HG03378 (cell line): ENCODE measurements at regions not wholly inside any gene's neighbourhood (a gene's known extent, or its start where the extent isn't known, plus 50 kb on each side); places are given as distances from the start of the nearest gene placed in this dataset.
"Not testable (repeated sequence)": the region's sequence is repeated elsewhere in the genome, so short reads cannot be mapped to it uniquely, and the experiment has no call there.

ENCODE experiments used
- ATAC-seq: cut with Tn5 transposase; IDR thresholded peaks from one replicate; pipeline ENCODE4 v1.9.1; 2021; ENCODE audit warnings: mild to moderate bottlenecking, moderate library complexity; ENCODE audit not compliant: unreplicated experiment

DNA sequence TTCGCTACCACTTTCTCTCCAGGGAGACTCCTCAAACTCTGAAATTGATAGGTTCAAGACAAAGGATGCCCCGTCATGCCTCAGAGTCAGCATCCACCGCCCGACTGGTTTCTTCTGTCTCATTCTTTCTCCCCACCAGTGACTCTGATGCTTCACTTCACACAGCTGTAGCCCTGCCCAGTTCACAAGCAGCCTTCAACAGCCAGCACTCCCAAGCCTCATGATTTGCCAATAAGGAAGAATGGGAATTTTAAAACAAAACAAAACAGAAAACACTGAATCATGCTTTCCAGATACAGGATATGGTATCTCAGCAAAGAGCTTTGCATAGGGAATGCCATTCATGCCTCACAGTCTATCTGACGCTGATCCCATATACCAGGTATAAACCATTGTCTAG is 371.2 kb upstream of the RORB start:
- no peak for ATAC-seq

DNA sequence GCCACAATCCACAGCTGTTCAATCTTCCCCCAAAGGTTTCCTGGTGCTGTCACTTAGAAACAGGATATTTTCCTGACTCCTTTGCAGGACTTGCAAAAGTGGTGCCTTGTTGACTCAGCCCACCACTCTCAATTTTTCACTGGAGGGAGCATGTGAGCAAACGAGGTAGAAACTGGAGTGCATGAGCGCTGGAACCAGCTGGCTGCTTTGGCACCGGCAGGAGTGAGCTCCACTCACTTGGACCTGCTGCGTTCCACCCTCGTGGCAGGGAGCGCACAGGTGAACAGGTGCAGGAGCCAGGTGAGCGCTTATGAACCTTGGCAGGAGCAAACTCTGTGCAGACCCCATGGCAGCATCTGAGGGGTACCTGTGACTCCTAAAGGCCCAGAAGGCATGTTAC is 364.1 kb upstream of the RORB start:
- ATAC-seq: no peak

DNA sequence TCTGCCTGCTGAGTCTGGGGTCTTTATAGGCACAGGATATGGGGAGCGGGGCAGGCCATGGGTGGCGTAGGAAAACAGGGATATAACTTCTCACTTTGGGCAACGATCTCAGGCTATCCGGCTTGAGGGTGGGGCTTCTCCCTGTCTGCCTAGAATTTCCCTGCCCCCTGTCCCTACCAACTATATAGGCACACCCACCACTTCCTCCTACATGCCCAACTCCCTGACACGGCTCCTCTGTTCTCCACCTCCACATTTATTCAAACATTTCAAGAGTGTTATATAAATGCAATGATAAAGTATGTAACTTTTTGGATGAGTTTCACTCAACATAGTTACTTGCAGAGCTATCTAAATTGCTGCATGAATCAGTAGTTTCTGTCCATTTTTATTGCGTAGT is 363.2 kb upstream of the RORB start:
- no peak for ATAC-seq

DNA sequence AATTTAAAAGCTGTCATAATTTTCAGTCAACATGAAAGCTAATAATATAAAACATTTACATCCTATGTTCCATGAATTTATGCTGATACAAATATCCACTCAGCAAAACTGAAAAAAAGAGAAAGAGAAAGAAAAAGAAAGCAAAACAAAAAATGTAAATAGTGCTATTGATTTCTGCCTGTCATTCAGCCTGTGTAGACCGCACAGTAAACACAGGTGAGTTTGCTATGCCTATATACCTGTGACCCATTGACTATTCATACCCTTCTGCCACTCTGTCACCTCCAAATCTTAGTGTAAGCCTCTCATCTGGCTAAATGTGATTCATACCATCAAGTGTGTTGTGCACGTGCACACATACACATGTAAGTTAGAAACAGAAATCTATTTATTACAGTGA is 359.0 kb upstream of the RORB start:
- ATAC-seq: no peak

DNA sequence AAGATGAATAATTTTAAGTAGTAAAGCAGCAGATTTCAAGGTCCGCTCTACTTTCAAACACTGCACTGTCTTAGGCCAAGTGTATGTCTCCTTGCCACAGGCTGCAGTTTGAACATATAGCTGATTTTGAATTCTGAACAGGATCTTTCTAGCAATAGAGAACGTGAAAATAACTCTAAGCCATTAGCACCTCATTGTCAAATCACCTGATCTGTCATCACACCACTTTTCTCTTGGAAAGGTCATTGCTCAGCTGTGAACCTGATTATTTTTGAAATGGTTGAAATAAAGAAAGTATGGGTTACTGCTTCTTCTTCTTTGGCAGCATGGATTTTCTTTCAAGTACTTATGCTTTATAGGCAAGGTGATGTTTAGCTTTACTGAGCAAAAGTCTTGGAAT is 357.0 kb upstream of the RORB start:
- ATAC-seq: no peak

DNA sequence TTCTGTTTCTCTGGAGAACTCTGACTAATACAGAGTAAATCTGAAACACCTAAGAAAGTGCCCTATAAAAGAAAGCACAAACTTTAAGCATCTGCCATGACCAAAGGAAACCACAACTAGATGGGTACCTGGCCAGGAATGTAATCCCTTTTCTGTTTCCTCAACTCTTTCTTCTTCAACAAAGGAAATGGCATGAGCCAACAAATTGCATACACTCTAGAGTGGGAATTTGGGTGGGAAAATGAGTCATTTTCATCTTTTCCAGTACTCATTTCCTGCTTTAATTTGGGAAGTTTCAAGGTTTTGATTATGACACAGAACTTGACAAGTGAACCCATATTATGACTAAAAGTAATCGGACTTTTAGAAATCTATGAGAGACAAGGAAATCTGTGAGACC is 349.2 kb upstream of the RORB start:
- ATAC-seq: no peak

DNA sequence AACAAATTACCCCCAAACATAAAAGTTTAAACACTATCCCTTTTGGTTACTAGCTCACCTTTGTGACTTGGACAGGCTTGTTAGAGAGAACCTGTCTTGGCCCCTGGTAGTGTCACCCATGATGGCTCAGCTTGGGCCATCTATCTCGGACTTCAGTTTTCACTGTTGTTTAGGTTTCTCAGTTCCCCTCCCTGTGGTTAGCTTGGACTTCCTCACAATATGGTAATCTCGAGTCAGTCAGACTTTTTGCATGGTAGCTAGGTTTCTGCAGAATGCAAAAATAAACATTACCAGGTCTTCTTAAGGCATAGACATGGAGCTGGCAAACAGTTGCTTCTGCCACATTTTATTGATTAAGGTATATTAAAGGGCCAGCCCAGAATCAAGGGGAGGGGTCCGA is 324.3 kb upstream of the RORB start:
- ATAC-seq: peak; percentile 99

DNA sequence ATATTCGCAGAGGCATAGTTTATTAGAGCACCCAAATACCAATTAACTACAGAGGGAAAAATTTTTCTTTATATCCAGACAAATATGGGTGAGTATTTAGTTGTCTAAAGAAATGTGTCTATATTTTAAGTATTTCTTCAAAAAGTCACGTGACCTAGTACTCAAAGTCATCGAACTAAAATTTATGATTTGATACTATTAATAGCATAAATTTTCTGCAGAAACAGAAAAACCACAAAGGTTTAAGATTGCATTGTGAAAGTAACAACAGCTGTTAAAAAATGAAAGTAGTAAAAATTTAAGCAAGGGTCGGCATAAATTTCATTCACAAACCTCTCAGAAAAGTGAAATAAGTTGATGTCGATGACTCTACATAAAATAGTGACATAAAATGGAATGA is 323.9 kb upstream of the RORB start:
- ATAC-seq: peak; percentile 25

DNA sequence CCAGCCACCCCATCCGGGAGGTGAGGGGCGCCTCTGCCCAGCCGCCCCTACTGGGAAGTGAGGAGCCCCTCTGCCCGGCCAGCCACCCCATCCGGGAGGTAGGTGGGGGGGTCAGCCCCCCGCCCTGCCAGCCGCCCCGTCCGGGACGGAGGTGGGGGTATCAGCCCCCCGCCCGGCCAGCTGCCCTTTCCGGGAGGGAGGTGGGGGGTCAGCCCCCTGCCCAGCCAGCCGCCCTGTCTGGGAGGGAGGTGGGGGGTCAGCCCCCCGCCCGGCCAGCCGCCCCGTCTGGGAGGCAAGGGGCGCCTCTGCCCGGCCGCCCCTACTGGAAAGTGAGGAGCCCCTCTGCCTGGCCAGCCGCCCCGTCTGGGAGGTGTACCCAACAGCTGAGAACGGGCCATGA is 299.4 kb upstream of the RORB start:
- ATAC-seq: not testable (repeated sequence)

DNA sequence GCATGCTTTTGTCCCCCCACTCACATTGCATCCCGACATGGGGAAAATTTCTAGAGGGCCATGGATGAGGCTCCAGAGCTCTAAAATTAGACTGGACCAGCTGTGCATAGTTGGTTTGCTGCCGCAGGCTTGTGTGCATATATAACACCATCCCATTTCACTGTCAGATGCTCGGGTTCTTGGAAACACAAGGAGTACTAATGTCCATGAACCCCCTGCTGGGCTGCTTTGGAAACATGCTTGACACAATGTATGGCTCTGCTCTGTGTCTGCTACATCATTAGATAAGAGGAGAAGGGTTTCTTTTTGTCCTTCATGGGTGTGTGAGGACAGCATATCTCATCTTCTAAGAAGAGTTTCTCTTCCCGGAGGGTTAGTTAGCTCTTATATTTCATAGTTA is 292.1 kb upstream of the RORB start:
- no peak for ATAC-seq

DNA sequence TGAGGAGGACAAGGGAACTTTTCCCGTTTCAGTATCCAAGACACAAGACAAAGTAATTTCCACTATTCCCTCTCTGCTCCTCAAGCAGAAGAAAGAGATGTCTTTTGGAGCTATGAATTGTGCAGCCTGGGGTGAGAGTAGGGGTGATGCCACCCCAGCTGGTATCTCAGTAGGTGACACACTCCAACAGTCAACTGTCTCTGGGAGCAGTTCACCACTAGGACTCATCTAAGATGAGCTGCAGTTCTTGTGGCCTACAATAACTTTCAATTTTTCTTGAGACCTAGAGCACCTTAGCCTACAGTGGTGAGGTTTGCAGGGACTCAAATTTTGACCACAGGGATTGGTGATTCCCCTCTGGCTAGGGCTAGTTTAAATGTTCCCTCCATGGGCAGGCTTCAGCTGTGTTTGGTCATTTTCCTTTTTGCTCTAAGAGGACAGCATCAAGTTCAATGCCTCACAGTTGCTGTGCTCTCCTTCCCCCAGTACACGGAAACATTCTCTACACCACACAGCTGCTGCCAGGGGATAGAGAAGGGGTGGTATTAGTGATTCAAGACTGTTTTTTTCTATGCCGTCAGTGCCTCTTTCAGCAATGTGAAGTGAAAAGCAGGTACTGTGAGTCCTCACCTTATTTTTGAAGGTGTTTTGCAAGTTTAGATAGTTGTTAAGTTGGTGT is 278.6 kb upstream of the RORB start:
- ATAC-seq: no peak

DNA sequence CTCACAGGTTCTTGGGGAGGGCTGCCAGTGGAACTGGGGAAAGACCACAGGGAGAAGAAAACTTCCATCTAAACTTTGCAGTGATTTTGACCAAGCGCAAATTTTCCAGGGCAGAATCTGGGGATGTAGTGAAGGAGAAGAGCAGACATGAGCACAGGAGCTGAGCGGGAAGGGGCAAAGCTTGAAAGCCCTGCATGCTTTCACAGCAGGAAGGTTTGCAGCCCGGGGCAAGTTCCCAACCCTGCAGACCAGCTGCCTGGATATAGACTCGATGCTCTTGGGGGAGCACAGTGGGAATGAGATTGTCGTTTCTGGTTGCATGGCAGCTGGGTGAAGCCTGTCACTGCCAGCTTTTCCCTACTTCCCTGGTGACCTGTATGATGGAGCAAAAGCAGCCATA is 276.8 kb upstream of the RORB start:
- no peak for ATAC-seq

DNA sequence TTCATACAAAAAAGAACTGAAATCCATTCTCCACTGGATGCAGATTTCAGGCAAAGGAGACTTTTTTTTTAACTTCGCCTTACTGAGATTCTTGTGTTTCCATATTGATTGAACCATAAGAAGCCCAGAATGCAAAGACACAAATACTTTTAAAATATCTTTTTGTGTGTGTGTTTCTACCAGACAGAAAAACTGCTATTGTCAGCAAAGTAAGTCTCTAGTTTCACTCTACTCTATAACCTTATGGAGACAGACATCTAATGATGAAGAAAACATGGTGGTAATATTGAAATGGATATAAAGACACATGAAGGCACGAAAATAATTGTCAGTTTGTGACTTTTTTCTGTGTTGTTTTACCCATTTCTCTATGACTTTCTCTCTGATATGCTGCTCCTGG is 260.3 kb upstream of the RORB start:
- ATAC-seq: no peak

DNA sequence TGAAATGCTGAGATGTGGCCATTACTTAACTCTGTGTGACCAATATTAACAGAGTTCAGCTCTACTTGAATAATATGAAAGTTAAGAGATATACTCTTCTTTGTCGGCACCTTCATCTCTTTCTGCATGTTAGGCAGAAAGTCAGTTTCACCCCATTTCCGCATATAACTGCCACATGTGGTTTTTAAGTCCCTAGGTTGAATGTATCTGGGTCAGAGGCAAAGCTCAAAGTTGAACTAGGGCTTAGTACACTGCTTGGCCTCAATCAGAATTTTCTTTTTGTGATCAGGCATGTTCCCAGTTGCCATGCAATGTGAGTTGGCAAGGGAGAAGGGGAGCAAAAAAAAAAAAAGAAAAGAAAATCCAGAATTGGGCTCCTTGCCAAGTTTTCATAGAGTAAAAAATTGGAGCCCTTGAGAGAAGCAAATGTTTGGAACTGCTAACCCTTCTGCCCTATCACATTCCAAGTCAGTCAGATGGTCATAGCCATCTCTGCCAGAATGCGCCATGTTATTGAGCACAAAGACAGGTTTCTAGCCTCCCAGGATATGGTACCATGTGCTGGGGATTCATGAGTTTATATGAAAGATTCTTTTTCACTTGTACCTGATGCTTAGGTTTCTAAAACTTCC is 251.2 kb upstream of the RORB start:
- no peak for ATAC-seq

DNA sequence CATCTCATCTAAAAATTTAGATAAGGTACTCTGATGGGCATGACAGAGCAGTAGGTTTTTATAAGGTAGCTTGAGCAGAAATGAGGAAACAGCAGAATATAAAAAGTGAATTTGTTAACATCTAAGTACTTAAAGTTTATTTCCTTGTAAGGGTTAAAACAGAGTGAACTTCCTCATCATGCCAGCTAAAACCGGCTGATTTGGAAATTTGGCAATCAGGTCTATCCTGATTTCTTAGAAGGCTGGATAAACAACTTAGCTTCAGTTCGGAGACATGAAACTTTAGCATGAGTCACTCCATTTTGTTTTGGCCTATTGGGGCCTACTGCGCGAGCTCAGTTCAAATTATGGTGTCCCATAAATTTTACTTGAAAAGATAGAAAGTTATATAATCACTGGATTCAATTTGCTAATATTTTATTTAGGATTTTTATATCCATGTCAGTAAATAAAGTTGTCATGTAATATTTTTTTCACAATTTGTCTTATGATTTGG is 241.6 kb upstream of the RORB start:
- no peak for ATAC-seq

DNA sequence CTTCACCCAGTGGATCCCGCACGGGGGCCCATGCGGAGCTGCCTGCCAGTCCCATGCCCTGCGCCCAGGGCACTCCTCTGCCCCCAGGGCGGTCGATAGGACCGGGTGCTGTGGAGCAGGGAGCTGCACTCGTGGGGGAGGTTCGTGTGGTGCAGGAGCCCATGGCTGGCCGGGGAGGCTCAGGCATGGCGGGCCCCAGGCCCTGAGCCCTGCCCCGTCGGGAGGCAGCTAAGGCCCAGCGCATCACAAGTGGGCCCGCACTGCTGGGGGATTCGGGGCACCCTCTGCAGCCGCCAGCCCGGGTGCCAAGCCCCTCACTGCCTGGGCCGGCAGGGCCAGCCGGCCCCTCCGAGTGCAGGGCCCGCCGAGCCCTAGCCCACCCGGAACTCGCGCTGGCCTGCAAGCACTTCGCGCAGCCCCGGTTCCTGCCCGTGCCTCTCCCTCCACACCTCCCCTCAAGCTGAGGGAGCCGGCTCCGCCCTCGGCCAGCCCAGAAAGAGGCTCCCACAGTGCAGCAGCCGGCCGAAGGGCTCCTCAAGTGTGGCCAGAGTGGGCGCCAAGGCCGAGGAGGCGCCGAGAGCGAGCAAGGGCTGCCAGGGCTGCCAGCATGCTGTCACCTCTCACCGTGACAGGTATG is 221.1 kb upstream of the RORB start:
- no peak for ATAC-seq

DNA sequence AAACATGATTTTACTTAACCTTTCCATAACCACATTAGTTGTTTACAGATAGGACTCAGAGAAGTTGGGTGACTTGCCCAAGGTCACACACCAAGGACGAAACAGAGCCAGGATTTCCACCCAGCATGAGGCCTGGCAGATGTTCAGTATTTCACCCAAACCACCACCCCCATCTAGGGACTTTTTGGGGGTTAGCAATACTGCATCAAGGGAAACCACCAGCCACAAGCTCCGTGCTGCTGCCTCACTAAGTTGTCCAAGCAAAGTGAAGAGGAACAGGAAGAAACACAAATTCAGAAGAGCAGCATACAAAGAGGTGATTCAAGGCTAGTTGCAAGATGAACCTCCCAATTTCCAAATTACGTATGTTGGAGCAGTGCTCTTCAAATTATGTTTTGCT is 219.6 kb upstream of the RORB start:
- peak; percentile 98 for ATAC-seq

DNA sequence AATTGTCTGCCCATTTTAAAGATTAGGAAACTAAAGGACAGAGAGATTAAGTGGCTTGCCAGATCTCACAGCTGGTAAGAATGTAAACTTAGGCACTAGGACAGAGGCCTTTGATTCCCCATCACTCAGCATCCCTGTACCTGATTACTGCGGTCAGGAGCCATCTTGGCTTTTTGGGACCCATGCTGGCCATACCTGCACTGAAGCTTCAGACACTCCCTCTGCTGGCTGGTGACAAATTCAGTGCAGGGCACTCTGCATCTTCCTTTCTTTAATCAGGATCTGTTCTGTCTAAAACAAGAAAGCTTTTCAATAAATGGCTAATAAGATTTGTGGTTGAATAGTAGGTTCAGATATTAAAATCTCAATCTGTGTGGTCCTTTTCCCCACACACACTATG is 215.5 kb upstream of the RORB start:
- no peak for ATAC-seq

DNA sequence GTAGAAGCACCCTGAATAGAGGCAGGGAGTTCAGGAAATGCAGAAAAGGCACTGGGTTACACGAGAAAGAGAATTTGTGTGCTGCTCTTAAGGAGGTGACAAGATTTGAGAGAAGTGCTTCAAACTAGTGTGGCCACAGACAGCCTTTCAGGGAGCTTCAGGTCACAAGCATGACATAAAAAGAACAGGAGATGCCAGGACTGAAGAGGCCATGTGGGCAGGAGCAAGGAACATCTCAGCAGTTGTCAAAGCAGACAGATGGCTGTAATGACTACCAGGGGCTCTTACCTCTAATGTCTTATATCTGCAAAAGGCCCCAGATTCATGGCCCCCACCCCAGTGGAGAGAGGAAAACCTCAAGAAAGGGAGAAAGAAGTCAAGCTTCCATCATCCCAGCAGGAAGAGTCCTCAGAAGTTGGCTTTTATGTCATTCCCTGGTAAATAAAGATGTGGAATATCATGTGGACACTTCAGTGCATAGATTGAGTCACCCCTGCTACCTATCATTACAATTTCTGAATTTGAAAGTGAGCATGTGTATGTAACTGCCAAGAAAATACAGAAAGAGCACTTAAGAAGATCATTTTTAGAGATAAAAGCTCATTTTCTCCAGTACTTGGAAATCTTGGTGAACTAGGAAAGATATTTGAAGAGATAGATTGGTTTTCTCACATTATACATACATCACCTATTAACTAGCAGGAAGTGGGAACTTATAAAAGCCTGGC is 214.4 kb upstream of the RORB start:
- no peak for ATAC-seq

DNA sequence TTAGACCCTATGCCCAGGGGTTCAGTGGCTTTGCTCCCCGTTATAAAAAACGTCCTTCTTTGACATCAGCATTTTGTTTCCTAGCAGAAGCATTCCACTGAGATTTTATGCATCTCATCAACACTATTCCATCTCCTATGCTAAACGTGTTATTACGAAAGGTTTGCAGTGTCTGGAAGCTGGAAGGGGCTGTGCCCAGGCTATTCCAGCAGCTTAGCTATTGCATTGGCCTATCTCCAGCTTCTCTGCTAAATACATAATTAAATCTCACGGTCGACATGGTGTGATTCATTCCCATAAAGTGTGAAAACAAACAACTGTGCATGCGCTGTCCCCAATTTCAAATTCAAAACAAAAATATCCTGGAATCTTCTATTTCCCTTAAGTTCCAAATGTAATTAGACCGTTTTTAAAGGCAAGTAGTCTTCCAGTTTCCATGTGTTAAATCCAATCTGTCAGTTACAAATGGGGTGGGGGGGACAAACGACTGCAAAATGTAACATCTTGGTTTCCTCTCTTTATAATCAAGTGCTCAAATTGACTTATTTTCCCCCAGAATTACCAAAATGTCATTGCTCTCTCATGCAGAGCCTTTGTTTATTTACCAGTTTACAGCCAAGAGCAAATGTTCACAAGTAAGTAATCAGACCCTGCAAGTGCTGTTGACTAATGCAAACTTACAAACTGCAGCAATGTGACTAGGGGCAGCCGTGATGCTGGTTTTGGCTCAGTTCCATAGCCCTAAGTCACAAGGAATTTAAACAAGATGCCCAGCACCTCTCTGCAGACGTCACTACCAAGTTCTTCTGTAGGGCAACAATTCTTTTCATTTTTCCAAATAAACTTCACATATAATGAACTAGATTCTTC is 212.3 kb upstream of the RORB start:
- no peak for ATAC-seq

DNA sequence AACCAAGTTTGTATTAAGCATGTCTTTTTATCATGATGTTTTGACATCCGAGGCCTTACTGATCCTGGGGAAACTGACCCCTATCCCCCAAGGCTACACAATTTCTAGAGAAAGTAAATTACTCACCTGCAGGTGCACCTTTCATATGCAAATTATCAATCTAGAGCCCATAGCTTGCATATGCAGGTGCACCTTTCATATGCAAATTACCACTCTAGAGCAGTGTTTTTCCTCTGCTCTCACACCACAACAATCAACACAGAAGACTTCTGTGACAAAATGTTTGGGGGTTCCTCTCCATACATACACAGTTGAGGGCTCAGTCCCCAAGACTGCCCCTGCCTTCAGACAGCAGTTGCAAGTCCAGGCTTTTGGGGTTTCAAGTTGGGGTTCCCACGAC is 203.7 kb upstream of the RORB start:
- ATAC-seq: no peak
